Parathyroid adenoma (tissue), 2 donors: ENCODE measurements at regions not wholly inside any gene's neighbourhood (a gene's known extent, or its start where the extent isn't known, plus 50 kb on each side); places are given as distances from the start of the nearest gene placed in this dataset.
"Not testable (repeated sequence)": the region's sequence is repeated elsewhere in the genome, so short reads cannot be mapped to it uniquely, and the experiment has no call there.

ENCODE experiments used
- H2AFZ ChIP-seq: fragments of 300-600 bp; sonication (generic); one replicate; pipeline ENCODE4 v1.7.0; 2017; ENCODE audit warnings: antibody characterized with exemption, mild to moderate bottlenecking
- H3K27ac ChIP-seq: fragments of 300-600 bp; sonication (generic); one replicate; pipeline ENCODE4 v1.7.0; 2017
- H3K27me3 ChIP-seq: fragments of 300-600 bp; sonication (generic); one replicate; pipeline ENCODE4 v1.7.0; 2017; ENCODE audit warnings: low read length; ENCODE audit not compliant: control insufficient read depth, insufficient read depth
- H3K36me3 ChIP-seq: fragments of 300-600 bp; sonication (generic); one replicate; pipeline ENCODE4 v1.7.0; 2017; ENCODE audit warnings: low read length; ENCODE audit not compliant: control insufficient read depth, insufficient read depth
- H3K4me1 ChIP-seq: fragments of 300-600 bp; sonication (generic); one replicate; pipeline ENCODE4 v1.7.0; 2017; ENCODE audit warnings: control low read depth
- H3K4me2 ChIP-seq: fragments of 300-600 bp; sonication (generic); one replicate; pipeline ENCODE4 v1.7.0; 2017; ENCODE audit warnings: low read length
- H3K4me3 ChIP-seq: fragments of 300-600 bp; sonication (generic); one replicate; pipeline ENCODE4 v1.7.0; 2017; ENCODE audit warnings: low read depth, low read length
- H3K79me2 ChIP-seq: fragments of 300-600 bp; sonication (generic); one replicate; pipeline ENCODE4 v1.7.0; 2017; ENCODE audit warnings: control low read depth
- H3K9ac ChIP-seq: fragments of 300-600 bp; sonication (generic); one replicate; pipeline ENCODE4 v1.7.0; 2017; ENCODE audit warnings: mild to moderate bottlenecking
- H3K9me3 ChIP-seq: fragments of 300-600 bp; sonication (generic); one replicate; pipeline ENCODE4 v1.7.0; 2017; ENCODE audit warnings: low read length; ENCODE audit not compliant: control insufficient read depth
- CTCF ChIP-seq: fragments of 300-600 bp; sonication (generic); IDR thresholded peaks from one replicate; pipeline ENCODE4 v1.7.0; 2017; ENCODE audit warnings: antibody characterized with exemption, mild to moderate bottlenecking
- donor health status: primary hyperparathyroidism.

- H3K27ac ChIP-seq, H3K27me3 ChIP-seq, H3K4me3 ChIP-seq, H3K9ac ChIP-seq, H2AFZ ChIP-seq, H3K36me3 ChIP-seq, H3K4me1 ChIP-seq, H3K4me2 ChIP-seq, H3K9me3 ChIP-seq, H3K79me2 ChIP-seq: not testable (repeated sequence)
- peak; percentile 22 for TF ChIP-seq CTCF
Measured at GRCh38 chr2:89154247-89154682, 462.8 kb downstream of the RPIA start.

- H3K9me3 ChIP-seq, H2AFZ ChIP-seq, H3K79me2 ChIP-seq, H3K9ac ChIP-seq, H3K27ac ChIP-seq, H3K4me2 ChIP-seq, H3K27me3 ChIP-seq, H3K4me3 ChIP-seq, H3K4me1 ChIP-seq, H3K36me3 ChIP-seq: not testable (repeated sequence)
Measured at GRCh38 chr2:89160306-89160705, 468.8 kb downstream of the RPIA start.

GRCh38 chr2:89161626-89162025, 470.2 kb downstream of the RPIA start:
- not testable (repeated sequence) for H2AFZ ChIP-seq, H3K9ac ChIP-seq, H3K36me3 ChIP-seq, H3K9me3 ChIP-seq, H3K27ac ChIP-seq, H3K4me3 ChIP-seq, H3K4me1 ChIP-seq, H3K27me3 ChIP-seq, H3K4me2 ChIP-seq, H3K79me2 ChIP-seq

GRCh38 chr2:89170506-89171173, 479.2 kb downstream of the RPIA start:
- not testable (repeated sequence) for H3K4me2 ChIP-seq, H3K27me3 ChIP-seq

GRCh38 chr2:89171174-89171519, 479.7 kb downstream of the RPIA start:
- not testable (repeated sequence) for H3K4me3 ChIP-seq, H3K36me3 ChIP-seq, H3K9me3 ChIP-seq, H3K4me2 ChIP-seq, H3K4me1 ChIP-seq, H3K9ac ChIP-seq, H3K79me2 ChIP-seq, H3K27ac ChIP-seq, H3K27me3 ChIP-seq, H2AFZ ChIP-seq

More at GRCh38 chr2:89170506-89171173, 479.2 kb downstream of the RPIA start:
- H3K9me3 ChIP-seq, H3K79me2 ChIP-seq, H3K4me1 ChIP-seq, H3K4me3 ChIP-seq, H3K27ac ChIP-seq, H2AFZ ChIP-seq, H3K9ac ChIP-seq, H3K36me3 ChIP-seq: not testable (repeated sequence)

DNA sequence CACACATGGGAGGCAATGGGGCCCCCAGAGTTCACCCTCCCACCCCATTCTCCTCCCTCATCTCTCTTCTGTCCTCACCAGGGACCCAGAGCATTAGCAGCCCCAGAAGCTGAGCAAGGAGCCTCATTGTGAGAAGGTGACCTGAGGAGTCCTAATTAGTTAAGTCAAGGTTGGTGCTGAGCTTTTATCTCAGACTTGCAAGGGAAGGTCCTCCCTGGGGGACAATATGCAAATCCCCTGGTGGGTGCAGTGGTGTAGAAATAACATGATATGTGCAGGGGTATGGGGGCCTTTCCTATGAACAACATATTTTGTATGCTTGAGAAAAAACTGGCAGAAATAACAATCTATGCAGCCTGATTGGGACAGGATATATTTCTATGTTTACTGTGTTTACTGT, 485.5 kb downstream of the RPIA start:
- H3K9me3 ChIP-seq, H3K27me3 ChIP-seq, H3K4me2 ChIP-seq, H3K9ac ChIP-seq, H3K79me2 ChIP-seq, H3K36me3 ChIP-seq, H3K4me3 ChIP-seq, H2AFZ ChIP-seq, H3K4me1 ChIP-seq, H3K27ac ChIP-seq: not testable (repeated sequence)

GRCh38 chr2:89182221-89182620, 490.7 kb downstream of the RPIA start:
- not testable (repeated sequence) for H3K4me2 ChIP-seq, H3K9me3 ChIP-seq, H3K36me3 ChIP-seq, H3K79me2 ChIP-seq, H3K4me3 ChIP-seq, H2AFZ ChIP-seq, H3K27me3 ChIP-seq, H3K9ac ChIP-seq, H3K4me1 ChIP-seq, H3K27ac ChIP-seq

- H3K4me3 ChIP-seq, H3K27me3 ChIP-seq, H3K27ac ChIP-seq, H2AFZ ChIP-seq, H3K9ac ChIP-seq, H3K4me2 ChIP-seq, H3K4me1 ChIP-seq, H3K36me3 ChIP-seq, H3K9me3 ChIP-seq, H3K79me2 ChIP-seq: not testable (repeated sequence)
Measured at GRCh38 chr2:89184746-89185145, 493.3 kb downstream of the RPIA start.

DNA sequence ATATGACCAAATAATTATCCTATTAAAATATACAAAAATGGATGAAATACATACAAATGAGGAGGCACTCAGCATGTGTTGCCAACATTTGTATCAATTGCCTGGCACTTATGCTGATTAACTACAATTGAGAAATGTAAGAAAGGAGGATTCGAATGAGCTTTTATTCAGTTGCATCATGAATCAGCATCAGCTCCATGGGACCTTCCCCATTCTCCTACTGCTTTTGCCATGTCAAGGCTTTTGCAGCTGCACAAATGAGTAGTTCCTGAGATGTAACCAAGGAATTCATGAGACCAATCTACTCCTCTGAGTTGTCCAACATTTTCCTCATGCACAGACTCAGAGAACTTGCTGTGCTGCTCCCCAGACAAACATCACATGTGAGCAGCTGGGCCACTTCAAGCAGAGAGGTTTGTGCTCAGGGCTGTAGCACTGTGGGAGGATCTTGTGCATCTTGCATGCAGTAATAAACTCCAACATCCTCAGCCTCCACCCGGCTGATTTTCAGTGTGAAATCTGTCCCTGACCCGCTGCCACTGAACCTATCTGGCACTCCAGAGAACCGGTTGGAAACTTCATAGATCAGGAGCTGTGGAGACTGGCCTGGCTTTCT, 504.3 kb downstream of the RPIA start:
- H3K9me3 ChIP-seq, H3K27me3 ChIP-seq, H3K36me3 ChIP-seq, H3K79me2 ChIP-seq, H3K4me1 ChIP-seq, H3K9ac ChIP-seq, H3K4me3 ChIP-seq, H2AFZ ChIP-seq, H3K27ac ChIP-seq, H3K4me2 ChIP-seq: not testable (repeated sequence)

DNA sequence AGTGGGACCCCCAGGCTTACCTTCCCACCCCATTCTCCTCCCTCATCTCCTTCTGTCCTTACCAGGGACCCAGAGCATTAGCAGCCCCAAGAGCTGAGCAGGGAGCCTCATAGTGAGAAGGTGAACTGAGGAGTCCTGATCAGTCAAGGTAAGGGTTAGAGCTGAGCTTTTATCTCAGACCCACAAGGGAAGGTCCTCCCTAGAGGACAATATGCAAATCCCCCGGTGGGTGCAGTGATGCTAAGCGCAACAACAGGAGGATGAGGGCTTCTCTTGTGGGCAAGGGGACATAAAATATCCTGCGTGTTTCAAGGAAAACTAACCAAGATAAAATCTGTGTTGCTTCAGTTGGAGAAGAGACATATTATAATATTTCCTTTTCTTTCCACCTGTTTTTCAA, 505.2 kb downstream of the RPIA start:
- H3K4me3 ChIP-seq, H2AFZ ChIP-seq, H3K4me1 ChIP-seq, H3K79me2 ChIP-seq, H3K27ac ChIP-seq, H3K9ac ChIP-seq, H3K27me3 ChIP-seq, H3K4me2 ChIP-seq, H3K9me3 ChIP-seq, H3K36me3 ChIP-seq: not testable (repeated sequence)
